ENCODE measurements at regions not wholly inside any gene's neighbourhood (a gene's known extent, or its start where the extent isn't known, plus 50 kb on each side); places are given as distances from the start of the nearest gene placed in this dataset.

- TF ChIP-seq POLR2A (IDR thresholded peaks at IDR 0.05; ENCODE audit: low read depth, low read length) = no peak
- TF ChIP-seq TAF1 (IDR thresholded peaks at IDR 0.05; ENCODE audit: borderline replicate concordance, low read depth, low read length) = no peak
- no peak for TF ChIP-seq POLR2AphosphoS5 (IDR thresholded peaks at IDR 0.05; ENCODE audit: low read depth, low read length)
These were observed 138.4 kb upstream of the LMCD1 start for GRCh38 chr3:8363200-8363599.
